MM.1S (cell line): ENCODE measurements at regions not wholly inside any gene's neighbourhood (a gene's known extent, or its start where the extent isn't known, plus 50 kb on each side); places are given as distances from the start of the nearest gene placed in this dataset.

Experiments used
- DNase-seq: peaks from one replicate; pipeline ENCODE4 v3.0.0-alpha.2; 2015
- H2AFZ ChIP-seq: fragments of 300-600 bp; sonication (generic); 2 replicates; pipeline ENCODE4 v1.6.0; 2016; ENCODE audit warnings: antibody characterized with exemption, low read length
- H3F3A ChIP-seq: fragments of 300-600 bp; sonication (generic); 2 replicates; pipeline ENCODE4 v1.6.1; 2016; ENCODE audit warnings: mild to moderate bottlenecking, antibody characterized with exemption, low read length, moderate library complexity, mixed read lengths; ENCODE audit not compliant: insufficient read depth
- H3K27ac ChIP-seq: fragments of 300-600 bp; sonication (generic); 2 replicates; pipeline ENCODE4 v1.5.1; 2016; ENCODE audit warnings: mild to moderate bottlenecking, low read length
- H3K27me3 ChIP-seq: fragments of 300-600 bp; sonication (generic); replicated peaks from 2 replicates; pipeline ENCODE4 v1.6.0; 2016; ENCODE audit warnings: low read length; ENCODE audit not compliant: insufficient read depth
- H3K36me3 ChIP-seq: fragments of 300-600 bp; sonication (generic); replicated peaks from 2 replicates; pipeline ENCODE4 v1.6.1; 2016; ENCODE audit warnings: mild to moderate bottlenecking, low read length, mixed read lengths; ENCODE audit not compliant: insufficient read depth
- H3K4me1 ChIP-seq: fragments of 300-600 bp; sonication (generic); 2 replicates; pipeline ENCODE4 v1.6.1; 2016; ENCODE audit warnings: low read length, mixed read lengths
- H3K4me2 ChIP-seq: fragments of 300-600 bp; sonication (generic); 2 replicates; pipeline ENCODE4 v1.6.0; 2016; ENCODE audit warnings: low read depth, low read length
- H3K4me3 ChIP-seq: fragments of 300-600 bp; sonication (generic); 2 replicates; pipeline ENCODE4 v1.5.1; 2016; ENCODE audit warnings: low read length, mixed read lengths
- H3K79me2 ChIP-seq: fragments of 300-600 bp; sonication (generic); 2 replicates; pipeline ENCODE4 v1.6.1; 2016; ENCODE audit warnings: mixed run types, low read length, mixed read lengths
- H3K9ac ChIP-seq: fragments of 300-600 bp; sonication (generic); 2 replicates; pipeline ENCODE4 v1.6.1; 2016; ENCODE audit warnings: low read length, mixed read lengths
- H3K9me2 ChIP-seq: fragments of 300-600 bp; sonication (generic); replicated peaks from 2 replicates; pipeline ENCODE4 v1.6.1; 2016; ENCODE audit warnings: mild to moderate bottlenecking, low read length, mixed read lengths; ENCODE audit not compliant: insufficient read depth
- H3K9me3 ChIP-seq: fragments of 300-600 bp; sonication (generic); replicated peaks from 2 replicates; pipeline ENCODE4 v1.6.1; 2016; ENCODE audit warnings: mild to moderate bottlenecking, low read length, mixed read lengths; ENCODE audit not compliant: insufficient read depth
- H4K20me1 ChIP-seq: fragments of 300-600 bp; sonication (generic); 2 replicates; pipeline ENCODE4 v1.6.1; 2016; ENCODE audit warnings: mild to moderate bottlenecking, low read length, moderate library complexity, mixed read lengths; ENCODE audit not compliant: insufficient read depth
- EZH2 ChIP-seq: fragments of 300-600 bp; sonication (generic); optimal IDR thresholded peaks from 2 replicates; pipeline ENCODE3; 2017; ENCODE audit warnings: low read depth, mild to moderate bottlenecking, antibody characterized with exemption, low read length, mixed read lengths
- EZH2phosphoT487 ChIP-seq: fragments of 300-600 bp; sonication (generic); IDR thresholded peaks from 2 replicates; pipeline ENCODE4 v1.6.1; 2018; ENCODE audit warnings: antibody characterized with exemption, low read length
- TF ChIP-seq, protein P1 (sequence below): fragments of 300-600 bp; sonication (generic); IDR thresholded peaks from 2 replicates; pipeline ENCODE4 v1.5.1; 2016; ENCODE audit warnings: antibody characterized with exemption, low read length, mixed read lengths

DNA sequence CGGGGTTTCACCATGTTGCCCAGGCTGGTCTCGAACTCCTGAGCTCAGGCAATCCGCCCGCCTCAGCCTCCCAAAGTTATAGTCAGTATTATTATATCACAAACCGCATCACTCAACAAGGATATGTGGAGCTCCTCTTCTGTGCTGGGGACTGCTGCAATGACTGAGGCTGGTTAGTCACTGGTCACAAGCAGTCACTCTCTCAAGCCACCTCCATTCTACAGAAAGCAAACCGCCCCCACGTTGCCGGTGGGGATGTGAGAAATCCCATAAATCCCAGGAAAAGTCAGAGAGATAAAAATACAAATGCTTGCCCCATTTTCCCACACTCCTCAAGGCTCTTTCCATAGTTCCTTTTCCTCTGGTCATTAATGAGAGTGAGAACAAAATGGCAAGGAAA, 155.7 kb downstream of the ADSS2 start:
- Histone ChIP-seq H3K79me2 (no peaks in the 10 kb centered on the region), H3F3A (peaks cover 8% of the 10 kb centered on the region), H3K27me3 (no peaks in the 10 kb centered on the region), H3K4me3 (no peak overlapping the region), H3K27ac (no peak overlapping the region), H3K36me3 (no peaks in the 10 kb centered on the region), H3K9me3 (no peaks in the 10 kb centered on the region), H3K4me1 (no peaks in the 10 kb centered on the region), H3K9me2 (no peaks in the 10 kb centered on the region), H3K4me2 (no peak overlapping the region), H4K20me1 (no peaks in the 10 kb centered on the region), H2AFZ (no peak overlapping the region), H3K9ac (no peak overlapping the region)
- no peak for DNase-seq
- TF ChIP-seq, protein P1, sequence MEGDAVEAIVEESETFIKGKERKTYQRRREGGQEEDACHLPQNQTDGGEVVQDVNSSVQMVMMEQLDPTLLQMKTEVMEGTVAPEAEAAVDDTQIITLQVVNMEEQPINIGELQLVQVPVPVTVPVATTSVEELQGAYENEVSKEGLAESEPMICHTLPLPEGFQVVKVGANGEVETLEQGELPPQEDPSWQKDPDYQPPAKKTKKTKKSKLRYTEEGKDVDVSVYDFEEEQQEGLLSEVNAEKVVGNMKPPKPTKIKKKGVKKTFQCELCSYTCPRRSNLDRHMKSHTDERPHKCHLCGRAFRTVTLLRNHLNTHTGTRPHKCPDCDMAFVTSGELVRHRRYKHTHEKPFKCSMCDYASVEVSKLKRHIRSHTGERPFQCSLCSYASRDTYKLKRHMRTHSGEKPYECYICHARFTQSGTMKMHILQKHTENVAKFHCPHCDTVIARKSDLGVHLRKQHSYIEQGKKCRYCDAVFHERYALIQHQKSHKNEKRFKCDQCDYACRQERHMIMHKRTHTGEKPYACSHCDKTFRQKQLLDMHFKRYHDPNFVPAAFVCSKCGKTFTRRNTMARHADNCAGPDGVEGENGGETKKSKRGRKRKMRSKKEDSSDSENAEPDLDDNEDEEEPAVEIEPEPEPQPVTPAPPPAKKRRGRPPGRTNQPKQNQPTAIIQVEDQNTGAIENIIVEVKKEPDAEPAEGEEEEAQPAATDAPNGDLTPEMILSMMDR: no peak
- TF ChIP-seq EZH2 (no peak), EZH2phosphoT487 (no peak)

DNA sequence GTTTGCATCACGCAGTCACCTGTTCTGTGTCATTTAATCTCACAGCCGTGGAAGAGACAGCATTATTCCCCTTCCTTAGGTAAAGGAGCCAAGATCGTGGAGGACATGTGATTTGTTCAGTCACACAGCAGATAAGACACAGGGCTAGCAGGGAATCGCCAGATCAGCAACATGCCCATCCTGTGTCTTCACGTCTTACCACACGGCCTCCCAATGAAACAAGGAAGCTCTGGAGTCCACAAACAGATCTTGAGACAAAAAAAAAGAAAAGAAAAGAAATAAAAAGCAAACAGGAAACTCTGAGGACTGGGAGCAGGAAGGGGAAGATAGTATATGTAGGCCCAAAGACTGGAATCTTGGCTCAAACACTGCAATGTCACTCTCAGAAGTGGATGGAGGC, 155.3 kb downstream of the ADSS2 start:
- Histone ChIP-seq H3K4me1 (no peaks in the 10 kb centered on the region), H3K27ac (no peak overlapping the region), H3K9me2 (no peaks in the 10 kb centered on the region), H3K4me2 (no peak overlapping the region), H4K20me1 (no peaks in the 10 kb centered on the region), H3K79me2 (no peaks in the 10 kb centered on the region), H3K9me3 (no peaks in the 10 kb centered on the region), H3K27me3 (no peaks in the 10 kb centered on the region), H3F3A (peaks cover 8% of the 10 kb centered on the region), H3K9ac (no peak overlapping the region), H2AFZ (no peak overlapping the region), H3K36me3 (no peaks in the 10 kb centered on the region), H3K4me3 (no peak overlapping the region)
- TF ChIP-seq, protein P1: no peak
- TF ChIP-seq EZH2 (no peak), EZH2phosphoT487 (no peak)
- no peak for DNase-seq

DNA sequence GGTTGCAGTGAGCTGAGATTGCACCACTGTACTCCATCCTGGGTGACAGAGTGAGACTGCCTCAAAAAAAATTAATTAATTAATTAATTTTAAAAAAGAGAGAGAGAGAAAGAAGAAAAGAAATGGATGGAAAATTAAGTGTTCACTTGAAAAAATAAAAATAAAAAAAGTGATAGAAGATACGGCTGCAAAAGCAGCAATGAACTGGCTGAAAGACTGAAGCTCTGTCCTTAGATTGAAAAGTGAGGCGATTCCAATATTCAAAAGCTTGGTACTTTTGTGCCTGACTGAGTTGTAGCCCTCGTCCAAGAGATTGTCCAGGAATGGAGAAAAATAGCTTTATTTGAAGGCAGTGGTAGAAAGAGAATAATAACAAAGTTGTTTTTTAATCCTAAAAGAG, 154.6 kb downstream of the ADSS2 start:
- no peak overlapping the region for H3K4me3 ChIP-seq
- no peak overlapping the region for H3K4me2 ChIP-seq
- H3K9ac ChIP-seq: no peak overlapping the region
- no peak overlapping the region for H2AFZ ChIP-seq
- H3K79me2 ChIP-seq: no peaks in the 10 kb centered on the region
- no peaks in the 10 kb centered on the region for H3K9me2 ChIP-seq
- H3K27me3 ChIP-seq: no peaks in the 10 kb centered on the region
- H4K20me1 ChIP-seq: no peaks in the 10 kb centered on the region
- DNase-seq: no peak
- no peak overlapping the region for H3K27ac ChIP-seq
- peaks cover 8% of the 10 kb centered on the region for H3F3A ChIP-seq
- no peak for TF ChIP-seq EZH2phosphoT487
- no peak for TF ChIP-seq EZH2
- TF ChIP-seq, protein P1: no peak
- no peaks in the 10 kb centered on the region for H3K4me1 ChIP-seq
- H3K36me3 ChIP-seq: no peaks in the 10 kb centered on the region
- no peaks in the 10 kb centered on the region for H3K9me3 ChIP-seq
